Smooth muscle cell (in vitro differentiated cells): ENCODE measurements at regions not wholly inside any gene's neighbourhood (a gene's known extent, or its start where the extent isn't known, plus 50 kb on each side); places are given as distances from the start of the nearest gene placed in this dataset.

Experiments used
- DNase-seq: peaks from one replicate; lab custom pipeline; 2025; ENCODE audit not compliant: unreplicated experiment; lab: John Stamatoyannopoulos, UW
- H2AFZ ChIP-seq: fragments of 200-600 bp; sonication (generic); 2 replicates; pipeline ENCODE4 v1.6.0; 2016; ENCODE audit warnings: antibody characterized with exemption, low read depth, mild to moderate bottlenecking
- H3F3A ChIP-seq: fragments of 200-600 bp; sonication (generic); 2 replicates; pipeline ENCODE4 v1.6.0; 2017; ENCODE audit warnings: antibody characterized with exemption, low read depth
- H3K27ac ChIP-seq: fragments of 200-600 bp; sonication (generic); 2 replicates; pipeline ENCODE4 v1.5.1; 2016; ENCODE audit warnings: low read depth, mild to moderate bottlenecking
- H3K27me3 ChIP-seq: fragments of 200-600 bp; sonication (generic); 2 replicates; pipeline ENCODE4 v1.6.1; 2016; ENCODE audit warnings: low read depth, mild to moderate bottlenecking
- H3K36me3 ChIP-seq: fragments of 200-600 bp; sonication (generic); 2 replicates; pipeline ENCODE4 v1.5.1; 2016; ENCODE audit warnings: low read depth
- H3K4me1 ChIP-seq: fragments of 200-600 bp; sonication (generic); 2 replicates; pipeline ENCODE4 v1.5.1; 2016; ENCODE audit warnings: low read depth
- H3K4me2 ChIP-seq: fragments of 200-600 bp; sonication (generic); 2 replicates; pipeline ENCODE4 v1.6.0; 2016; ENCODE audit warnings: mild to moderate bottlenecking
- H3K4me3 ChIP-seq: fragments of 200-600 bp; sonication (generic); 2 replicates; pipeline ENCODE4 v1.5.1; 2016; ENCODE audit warnings: mild to moderate bottlenecking
- H3K79me2 ChIP-seq: fragments of 200-600 bp; sonication (generic); 2 replicates; pipeline ENCODE4 v1.6.0; 2016; ENCODE audit warnings: low read depth, mild to moderate bottlenecking
- H3K9ac ChIP-seq: fragments of 200-600 bp; sonication (generic); 2 replicates; pipeline ENCODE4 v1.6.0; 2016; ENCODE audit warnings: low read depth
- H3K9me3 ChIP-seq: fragments of 200-600 bp; sonication (generic); replicated peaks from 2 replicates; pipeline ENCODE4 v1.5.1; 2016; ENCODE audit warnings: low read depth
- H4K20me1 ChIP-seq: fragments of 200-600 bp; sonication (generic); 2 replicates; pipeline ENCODE4 v1.6.0; 2016; ENCODE audit warnings: low read depth
- CTCF ChIP-seq: fragments of 200-600 bp; sonication (generic); IDR thresholded peaks from 2 replicates; pipeline ENCODE4 v1.5.1; 2017; ENCODE audit warnings: borderline replicate concordance, mild to moderate bottlenecking, antibody characterized with exemption; ENCODE audit not compliant: insufficient read depth, poor library complexity, severe bottlenecking
- WGBS: methylation state at CpG from one replicate; pipeline ENCODE4 v1.1.7; 2016; ENCODE audit warnings: low lambda C conversion rate; 5-methylcytosine and 5-hydroxymethylcytosine counted together

- Histone ChIP-seq H3K9me3 (no peaks in the 10 kb centered on the region), H3K4me1 (no peaks in the 10 kb centered on the region), H3K4me2 (no peak overlapping the region), H3K4me3 (no peak overlapping the region), H3K9ac (no peak overlapping the region), H2AFZ (no peak overlapping the region), H3K27me3 (no peaks in the 10 kb centered on the region), H4K20me1 (no peaks in the 10 kb centered on the region), H3F3A (no peaks in the 10 kb centered on the region), H3K27ac (no peak overlapping the region), H3K79me2 (no peaks in the 10 kb centered on the region), H3K36me3 (no peaks in the 10 kb centered on the region)
- DNase-seq = no peak
- 94% methylated on average over 1 of the region's 1 CpG for WGBS
- TF ChIP-seq CTCF = no peak
These were observed 242.5 kb downstream of the SEC23A start for GRCh38 chr14:38860530-38860929.

- no peak for DNase-seq
- H3K9me3 ChIP-seq = no peaks in the 10 kb centered on the region
- H3K9ac ChIP-seq = no peak overlapping the region
- H4K20me1 ChIP-seq = no peaks in the 10 kb centered on the region
- H2AFZ ChIP-seq = no peak overlapping the region
- no peaks in the 10 kb centered on the region for H3K4me1 ChIP-seq
- H3K4me2 ChIP-seq = no peak overlapping the region
- no peak overlapping the region for H3K4me3 ChIP-seq
- no peaks in the 10 kb centered on the region for H3K36me3 ChIP-seq
- no peaks in the 10 kb centered on the region for H3F3A ChIP-seq
- H3K79me2 ChIP-seq = no peaks in the 10 kb centered on the region
- TF ChIP-seq CTCF = no peak
- no peak overlapping the region for H3K27ac ChIP-seq
- no peaks in the 10 kb centered on the region for H3K27me3 ChIP-seq
These were observed 246.2 kb downstream of the SEC23A start for GRCh38 chr14:38856798-38857197.

GRCh38 chr14:38855513-38855912 is 247.5 kb downstream of the SEC23A start:
- H3K79me2 ChIP-seq = no peaks in the 10 kb centered on the region
- H3F3A ChIP-seq = no peaks in the 10 kb centered on the region
- DNase-seq = no peak
- no peaks in the 10 kb centered on the region for H3K36me3 ChIP-seq
- no peaks in the 10 kb centered on the region for H3K27me3 ChIP-seq
- no peaks in the 10 kb centered on the region for H3K4me1 ChIP-seq
- H3K9me3 ChIP-seq = no peaks in the 10 kb centered on the region
- 92% methylated on average over 2 of the region's 2 CpGs for WGBS
- H3K27ac ChIP-seq = no peak overlapping the region
- no peak overlapping the region for H3K4me3 ChIP-seq
- H3K9ac ChIP-seq = no peak overlapping the region
- H2AFZ ChIP-seq = no peak overlapping the region
- no peak overlapping the region for H3K4me2 ChIP-seq
- TF ChIP-seq CTCF = no peak
- H4K20me1 ChIP-seq = no peaks in the 10 kb centered on the region

GRCh38 chr14:38851111-38851510 is 251.9 kb downstream of the SEC23A start:
- Histone ChIP-seq H3F3A (no peaks in the 10 kb centered on the region), H4K20me1 (no peaks in the 10 kb centered on the region), H3K4me1 (no peaks in the 10 kb centered on the region), H3K9ac (no peak overlapping the region), H3K36me3 (no peaks in the 10 kb centered on the region), H3K27ac (no peak overlapping the region), H3K4me3 (no peak overlapping the region), H3K27me3 (no peaks in the 10 kb centered on the region), H3K4me2 (no peak overlapping the region), H2AFZ (no peak overlapping the region), H3K79me2 (no peaks in the 10 kb centered on the region), H3K9me3 (no peaks in the 10 kb centered on the region)
- WGBS = 89% methylated on average over 3 of the region's 3 CpGs
- TF ChIP-seq CTCF = no peak
- no peak for DNase-seq
